Skeletal muscle satellite cell (primary cell): ENCODE measurements at regions not wholly inside any gene's neighbourhood (a gene's known extent, or its start where the extent isn't known, plus 50 kb on each side); places are given as distances from the start of the nearest gene placed in this dataset.

Source experiments
- H3K27me3 ChIP-seq: 2 replicates; pipeline ENCODE4 v1.7.0; 2013; ENCODE audit warnings: low read length; ENCODE audit not compliant: control insufficient read depth, insufficient read depth
- H3K36me3 ChIP-seq: 2 replicates; pipeline ENCODE4 v1.7.0; 2013; ENCODE audit warnings: mild to moderate bottlenecking, control low read depth, low read length; ENCODE audit not compliant: insufficient read depth
- H3K4me1 ChIP-seq: 2 replicates; pipeline ENCODE4 v1.7.0; 2013; ENCODE audit warnings: low read length; ENCODE audit not compliant: control insufficient read depth, insufficient read depth
- H3K4me2 ChIP-seq: 2 replicates; pipeline ENCODE4 v1.7.0; 2013; ENCODE audit warnings: mild to moderate bottlenecking, low read length
- H3K4me3 ChIP-seq: 2 replicates; pipeline ENCODE4 v1.7.0; 2013; ENCODE audit warnings: low read length
- H3K9ac ChIP-seq: 2 replicates; pipeline ENCODE4 v1.7.0; 2013; ENCODE audit warnings: mild to moderate bottlenecking, low read depth, low read length, moderate library complexity
- H3K9me3 ChIP-seq: replicated peaks from 2 replicates; pipeline ENCODE4 v1.7.0; 2013; ENCODE audit warnings: mild to moderate bottlenecking, control low read depth, low read length

DNA sequence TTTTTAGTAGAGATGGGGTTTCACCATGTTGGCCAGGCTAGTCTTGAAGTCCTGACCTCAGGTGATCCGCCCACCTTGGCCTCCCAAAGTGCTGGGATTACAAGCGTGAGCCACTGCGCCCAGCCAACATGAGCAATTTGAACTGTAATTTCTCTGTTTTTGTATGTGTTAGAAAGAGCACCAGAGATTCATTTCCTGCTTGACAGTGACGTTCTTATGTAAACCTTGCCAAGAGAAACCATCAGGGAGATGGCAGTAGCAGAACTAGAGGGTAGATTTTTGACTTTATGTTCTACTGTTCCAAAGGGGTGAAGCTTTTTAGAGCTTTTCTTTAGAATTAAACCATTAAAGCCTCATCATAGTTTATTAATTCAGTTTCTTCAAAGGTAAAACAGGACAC is 148.1 kb upstream of the UMPS start:
- no peaks in the 10 kb centered on the region for H3K36me3 ChIP-seq
- H3K4me3 ChIP-seq = no peak overlapping the region
- peaks cover 39% of the 10 kb centered on the region for H3K27me3 ChIP-seq
- no peak overlapping the region for H3K9ac ChIP-seq
- peaks cover 7% of the 10 kb centered on the region for H3K4me1 ChIP-seq
- no peak overlapping the region for H3K4me2 ChIP-seq
- no peaks in the 10 kb centered on the region for H3K9me3 ChIP-seq

- no peak overlapping the region for H3K9ac ChIP-seq
- no peaks in the 10 kb centered on the region for H3K9me3 ChIP-seq
- H3K4me2 ChIP-seq = no peak overlapping the region
- H3K4me3 ChIP-seq = no peak overlapping the region
- peaks cover 7% of the 10 kb centered on the region for H3K4me1 ChIP-seq
- H3K36me3 ChIP-seq = no peaks in the 10 kb centered on the region
- peaks cover 43% of the 10 kb centered on the region for H3K27me3 ChIP-seq
Measured at GRCh38 chr3:124582621-124583395, 147.4 kb upstream of the UMPS start.

DNA sequence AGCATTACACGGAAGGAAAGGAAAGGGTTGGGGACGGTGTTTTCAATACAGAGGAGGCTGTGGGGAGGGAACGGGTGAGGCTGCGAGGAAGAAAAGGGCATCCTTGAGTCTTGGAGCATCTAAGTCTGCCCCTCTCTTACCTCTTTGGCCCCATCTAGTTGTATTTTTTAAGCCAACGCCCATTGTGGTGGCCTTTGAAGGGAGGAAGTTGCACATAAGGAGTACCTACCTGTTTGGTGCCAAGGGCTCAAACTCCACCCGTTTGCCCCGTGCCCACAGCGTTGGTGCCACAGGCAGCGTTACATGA is 146.1 kb upstream of the UMPS start:
- Histone ChIP-seq H3K36me3 (no peaks in the 10 kb centered on the region), H3K9me3 (no peaks in the 10 kb centered on the region), H3K4me3 (peak overlapping the region; percentile 69), H3K4me1 (peaks cover 7% of the 10 kb centered on the region), H3K9ac (no peak overlapping the region), H3K27me3 (peaks cover 47% of the 10 kb centered on the region), H3K4me2 (peak overlapping the region; percentile 94)

GRCh38 chr3:124584552-124585391 is 145.5 kb upstream of the UMPS start:
- H3K4me3 ChIP-seq = peak overlapping the region; percentile 69
- H3K27me3 ChIP-seq = peaks cover 51% of the 10 kb centered on the region

GRCh38 chr3:124586126-124587052 is 143.9 kb upstream of the UMPS start:
- Histone ChIP-seq H3K9ac (no peak overlapping the region), H3K4me1 (peaks cover 7% of the 10 kb centered on the region), H3K4me2 (no peak overlapping the region), H3K4me3 (no peak overlapping the region), H3K27me3 (peaks cover 61% of the 10 kb centered on the region), H3K36me3 (no peaks in the 10 kb centered on the region), H3K9me3 (no peaks in the 10 kb centered on the region)

More at GRCh38 chr3:124584552-124585391, 145.5 kb upstream of the UMPS start:
- no peak overlapping the region for H3K9ac ChIP-seq
- no peaks in the 10 kb centered on the region for H3K9me3 ChIP-seq
- no peaks in the 10 kb centered on the region for H3K36me3 ChIP-seq
- peaks cover 7% of the 10 kb centered on the region for H3K4me1 ChIP-seq
- peak overlapping the region; percentile 94 for H3K4me2 ChIP-seq

- peaks cover 59% of the 10 kb centered on the region for H3K27me3 ChIP-seq
- H3K9ac ChIP-seq = no peak overlapping the region
- no peaks in the 10 kb centered on the region for H3K9me3 ChIP-seq
- no peak overlapping the region for H3K4me2 ChIP-seq
- no peak overlapping the region for H3K4me3 ChIP-seq
- peaks cover 7% of the 10 kb centered on the region for H3K4me1 ChIP-seq
- no peaks in the 10 kb centered on the region for H3K36me3 ChIP-seq
Measured at GRCh38 chr3:124587053-124587408, 143.2 kb upstream of the UMPS start.

GRCh38 chr3:124588036-124588435 is 142.2 kb upstream of the UMPS start:
- Histone ChIP-seq H3K27me3 (peaks cover 65% of the 10 kb centered on the region), H3K4me3 (no peak overlapping the region), H3K9me3 (no peaks in the 10 kb centered on the region)

DNA sequence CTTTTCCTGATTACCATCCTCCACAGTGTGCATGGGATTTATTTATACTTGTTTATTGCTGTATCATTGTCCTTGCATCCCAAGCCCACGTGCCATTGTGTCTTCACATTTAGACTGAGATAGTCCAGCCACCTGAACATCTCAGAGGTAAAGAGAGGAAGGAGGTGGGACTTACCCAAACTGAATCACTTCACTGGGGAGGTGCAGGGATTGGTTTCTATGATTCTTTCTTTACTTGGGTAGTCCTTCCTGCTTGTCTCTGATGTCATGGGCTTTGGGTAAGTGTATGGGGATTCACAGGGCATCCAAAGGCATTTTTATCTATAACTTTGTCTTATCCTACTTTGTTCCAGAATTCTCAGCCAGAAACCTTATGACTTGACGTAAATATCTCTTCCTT is 141.5 kb upstream of the UMPS start:
- peaks cover 63% of the 10 kb centered on the region for H3K27me3 ChIP-seq
- no peak overlapping the region for H3K4me2 ChIP-seq

More at GRCh38 chr3:124588036-124588435, 142.2 kb upstream of the UMPS start:
- no peak overlapping the region for H3K4me2 ChIP-seq
- H3K9ac ChIP-seq = no peak overlapping the region
- H3K36me3 ChIP-seq = no peaks in the 10 kb centered on the region
- peaks cover 7% of the 10 kb centered on the region for H3K4me1 ChIP-seq

DNA sequence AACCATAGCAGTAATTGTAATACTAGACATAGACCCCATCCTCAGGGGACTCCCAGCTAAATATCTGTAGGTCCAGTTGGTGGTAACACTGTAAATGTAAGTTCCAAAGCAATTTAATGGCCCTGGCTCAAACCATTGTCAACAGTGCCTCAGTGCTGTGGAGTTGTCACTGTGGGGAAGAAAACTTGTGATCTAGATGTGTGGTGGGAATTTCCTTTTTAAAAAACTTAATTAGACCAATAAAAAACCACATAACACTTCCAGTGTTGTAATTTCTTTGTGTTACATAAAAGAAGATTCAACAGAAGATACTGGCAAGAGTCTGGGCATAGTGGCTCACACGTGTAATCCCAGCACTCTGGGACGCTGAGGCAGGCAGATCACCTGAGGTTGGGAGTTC is 138.6 kb upstream of the UMPS start:
- no peak overlapping the region for H3K4me3 ChIP-seq
- H3K36me3 ChIP-seq = no peaks in the 10 kb centered on the region
- H3K4me2 ChIP-seq = no peak overlapping the region
- peaks cover 37% of the 10 kb centered on the region for H3K27me3 ChIP-seq
- H3K9me3 ChIP-seq = no peaks in the 10 kb centered on the region
- H3K9ac ChIP-seq = no peak overlapping the region
- H3K4me1 ChIP-seq = no peaks in the 10 kb centered on the region

More for the DNA sequence above, 141.5 kb upstream of the UMPS start:
- Histone ChIP-seq H3K9me3 (no peaks in the 10 kb centered on the region), H3K36me3 (no peaks in the 10 kb centered on the region), H3K9ac (no peak overlapping the region), H3K4me1 (peaks cover 7% of the 10 kb centered on the region), H3K4me3 (no peak overlapping the region)

DNA sequence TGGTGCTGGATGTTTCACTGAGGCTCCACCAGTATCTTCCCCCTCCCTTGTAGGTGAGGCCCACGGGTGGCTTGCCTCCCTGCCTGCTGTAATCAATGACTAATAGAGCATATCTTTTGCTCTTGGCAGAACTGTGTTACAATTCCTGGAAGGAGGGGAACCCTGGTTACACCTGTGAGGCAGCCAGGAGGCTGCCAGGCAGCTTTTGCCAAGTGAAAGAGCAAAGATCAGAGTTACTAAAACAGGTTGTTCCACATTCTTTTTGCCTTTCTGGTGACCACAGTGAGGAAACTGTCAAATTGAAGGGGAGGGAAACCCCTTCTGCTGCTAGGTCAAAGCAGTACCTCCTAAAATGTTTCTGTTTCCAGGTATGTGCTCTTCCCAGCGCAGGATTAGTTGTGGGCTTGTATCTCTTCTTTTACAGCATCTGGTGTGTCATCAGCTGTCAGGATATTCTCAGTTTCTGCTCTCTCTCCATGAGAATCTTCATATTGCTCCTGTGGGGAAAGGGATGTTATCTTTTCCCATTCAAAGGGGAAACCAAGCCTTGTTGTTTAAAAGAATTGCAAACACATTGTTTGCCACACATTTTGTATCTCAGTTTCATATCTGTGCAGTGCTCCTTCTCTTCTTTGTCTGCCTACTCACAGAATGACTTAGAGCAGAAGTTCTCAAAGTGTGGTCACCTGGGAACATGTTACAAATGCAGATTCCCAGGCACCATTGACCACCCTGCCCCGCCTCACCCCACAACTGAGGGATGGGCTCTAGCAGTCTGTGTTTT is 137.4 kb upstream of the UMPS start:
- Histone ChIP-seq H3K4me3 (no peak overlapping the region), H3K9me3 (no peaks in the 10 kb centered on the region), H3K9ac (no peak overlapping the region), H3K4me2 (no peak overlapping the region), H3K36me3 (no peaks in the 10 kb centered on the region), H3K27me3 (peaks cover 28% of the 10 kb centered on the region), H3K4me1 (no peaks in the 10 kb centered on the region)
